Heart right ventricle (tissue), 16 donors: ENCODE measurements at regions not wholly inside any gene's neighbourhood (a gene's known extent, or its start where the extent isn't known, plus 50 kb on each side); places are given as distances from the start of the nearest gene placed in this dataset.

Experiments used
- ATAC-seq, 8 donors: fragments of 200-7000 bp; cut with Tn5 transposase; one replicate each; pipeline ENCODE4 v1.9.1; 2020; ENCODE audit warnings: mild to moderate bottlenecking in 8 of 8, moderate library complexity in 8 of 8, moderate number of reproducible peaks in 1 of 8
- DNase-seq, 2 donors: peaks; one replicate each; pipeline ENCODE4 v3.0.0-alpha.2; 2020
- H3K27ac ChIP-seq, 10 donors: fragments of 200-600 bp; sonication (generic) in 2 of 10; one replicate each; pipeline versions ENCODE4 v1.5.0 to v1.8.0; 2020 to 2022; ENCODE audit warnings: mild to moderate bottlenecking in 3 of 10
- H3K27me3 ChIP-seq, 7 donors: fragments of 200-600 bp; one replicate each; pipeline ENCODE4 v1.8.0; 2021 to 2022; ENCODE audit warnings: mild to moderate bottlenecking in 2 of 7
- H3K36me3 ChIP-seq, 9 donors: fragments of 200-600 bp; sonication (generic) in 1 of 9; one replicate each; pipeline versions ENCODE4 v1.5.0 to v1.8.0; 2020 to 2022; ENCODE audit warnings: mild to moderate bottlenecking in 2 of 9
- H3K4me1 ChIP-seq, 9 donors: fragments of 200-600 bp; sonication (generic) in 1 of 9; one replicate each; pipeline versions ENCODE4 v1.5.0 to v1.8.0; 2020 to 2022; ENCODE audit warnings: mild to moderate bottlenecking in 4 of 9
- H3K4me3 ChIP-seq, 10 donors: fragments of 200-600 bp; sonication (generic) in 2 of 10; one replicate each; pipeline versions ENCODE4 v1.5.0 to v1.8.0; 2020 to 2022; ENCODE audit warnings: mild to moderate bottlenecking in 7 of 10, moderate library complexity in 2 of 10
- H3K9me3 ChIP-seq, 11 donors: fragments of 200-600 bp in 10 of 11; sonication (generic) in 2 of 11; one replicate each; pipeline versions ENCODE4 v1.5.0 to v1.8.0; 2013 to 2022; ENCODE audit warnings: mild to moderate bottlenecking in 2 of 11, control low read depth in 1 of 11, moderate library complexity in 1 of 11
- WGBS, 2 donors: extraction: QIAGEN DNeasy Blood & Tissue Kit; methylation state at CpG; one replicate each; pipeline ENCODE4 v1.1.7; 2013; ENCODE audit warnings: inconsistent platforms in 1 of 2; 5-methylcytosine and 5-hydroxymethylcytosine counted together
- intact Hi-C, 10 donors: fragments of 100-400 bp; cut with DNase I; formaldehyde crosslinking; loops; one replicate each; pipeline versions ENCODE4 v1.11.1 to v1.14.2; 2022
- TF ChIP-seq, protein P1 (sequence below), 9 donors: fragments of 200-600 bp; sonication (generic) in 2 of 9; IDR thresholded peaks; one replicate each; pipeline versions ENCODE4 v1.5.0 to v1.8.0; 2021 to 2022; ENCODE audit warnings: antibody characterized with exemption in 9 of 9, mild to moderate bottlenecking in 5 of 9, moderate library complexity in 1 of 9
- donor health status: Arrhythmogenic right ventricular cardiomyopathy.
- donor health status: ischemic (EF 13 %, LVEDD 7.1; RV severe dilation, severe dysfunction).
- donor health status: healthy with polysubstance abuse.
- donor health status: DM: no; HTN: yes; CAD: no.
- donor health status: DM: no; HTN: no; CAD: no.
- donor health status: ischemic (EF 25% LVEDD 6.9; RV normal size, moderate dysfunction).
- donor health status: ischemic (EF 25% LVEDD 5.7; RV mildly dilated, moderate dysfunction).
- donor health status: healthy.
- donor health status: DM: yes; HTN: yes; CAD: no.
- donor health status: Ischemic cardiomyopathy.
- donor health status: ischemic (EF 35%, LVEDD 5.7; RV mildly dilated, moderate dysfunction).
- donor health status: nonischemic (EF 11% LVEDD 7.7; RV severe dilation, severe dysfunction).
- donor health status: DM: yes; HTN: yes; CAD: no.
- donor health status: PGD.
- donor health status: ischemic (EF 29% LVEDD 5.4; RV normal size, mild dysfunction).
- donor health status: nonischemic (EF 23%, LVEDD 6.1; RV moderate dilation, normal function).

DNA sequence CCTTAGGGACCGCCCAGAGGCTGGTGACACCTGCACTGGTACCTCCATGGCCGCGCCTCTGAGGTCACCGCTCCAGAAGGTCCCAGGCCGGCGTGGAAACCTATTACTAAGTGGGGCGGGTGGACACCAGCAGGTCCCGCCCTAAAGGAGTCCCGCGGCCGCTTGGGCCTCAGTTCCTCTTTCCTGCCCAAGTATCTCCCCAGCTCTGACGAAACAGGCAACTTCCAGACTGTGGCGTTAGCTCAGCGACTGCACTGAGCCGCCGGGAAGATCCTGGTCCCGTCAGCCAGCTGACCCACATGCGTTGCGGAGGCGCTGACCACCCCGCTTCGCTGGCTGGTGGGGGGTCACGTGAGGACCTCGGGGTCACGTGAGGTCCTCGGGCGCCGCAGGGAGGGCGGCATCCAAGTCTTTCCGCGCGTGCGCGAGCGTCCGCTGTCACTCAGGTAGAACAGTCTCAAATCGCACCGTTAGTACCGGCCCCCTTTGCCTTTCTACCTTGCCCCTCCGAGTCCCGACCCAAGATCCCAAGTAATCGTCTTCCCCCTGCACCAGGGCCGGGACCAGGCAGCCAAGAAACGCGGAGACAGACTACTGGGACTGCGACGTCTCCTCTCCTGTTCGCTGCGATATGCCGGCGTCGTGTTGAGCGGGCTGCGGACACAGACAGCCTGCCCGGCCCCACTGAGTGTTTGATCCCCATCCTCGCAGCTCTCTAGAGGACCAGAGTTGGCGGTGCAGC is 53.7 kb upstream of the KDM4C start:
- intact Hi-C loops, result loop anchor here in 1 of 10 donors (1.0 to 2.0 kb wide), 2 partner anchors 23 to 53 kb away; partner anchors contain the start of gene KDM4C
- peaks cover 0 to 12% (median 0%) of the 10 kb centered on the region in 11 donors for H3K9me3 ChIP-seq
- peak overlapping the region in 9 of 10 donors; percentile 56 to 84 (median 79) for H3K27ac ChIP-seq
- no peaks in the 10 kb centered on the region for H3K27me3 ChIP-seq
- peaks cover 0 to 10% (median 5%) of the 10 kb centered on the region in 9 donors for H3K4me1 ChIP-seq
- ATAC-seq (peak; percentile 93 to 98 (median 97)), DNase-seq (peak; percentile 80 to 88)
- 0 to 1% methylated on average over 57 of the region's 57 CpGs for WGBS, 2 donors
- no peaks in the 10 kb centered on the region for H3K36me3 ChIP-seq
- peak overlapping the region; percentile 31 to 75 (median 64) for H3K4me3 ChIP-seq
- TF ChIP-seq, protein P1, sequence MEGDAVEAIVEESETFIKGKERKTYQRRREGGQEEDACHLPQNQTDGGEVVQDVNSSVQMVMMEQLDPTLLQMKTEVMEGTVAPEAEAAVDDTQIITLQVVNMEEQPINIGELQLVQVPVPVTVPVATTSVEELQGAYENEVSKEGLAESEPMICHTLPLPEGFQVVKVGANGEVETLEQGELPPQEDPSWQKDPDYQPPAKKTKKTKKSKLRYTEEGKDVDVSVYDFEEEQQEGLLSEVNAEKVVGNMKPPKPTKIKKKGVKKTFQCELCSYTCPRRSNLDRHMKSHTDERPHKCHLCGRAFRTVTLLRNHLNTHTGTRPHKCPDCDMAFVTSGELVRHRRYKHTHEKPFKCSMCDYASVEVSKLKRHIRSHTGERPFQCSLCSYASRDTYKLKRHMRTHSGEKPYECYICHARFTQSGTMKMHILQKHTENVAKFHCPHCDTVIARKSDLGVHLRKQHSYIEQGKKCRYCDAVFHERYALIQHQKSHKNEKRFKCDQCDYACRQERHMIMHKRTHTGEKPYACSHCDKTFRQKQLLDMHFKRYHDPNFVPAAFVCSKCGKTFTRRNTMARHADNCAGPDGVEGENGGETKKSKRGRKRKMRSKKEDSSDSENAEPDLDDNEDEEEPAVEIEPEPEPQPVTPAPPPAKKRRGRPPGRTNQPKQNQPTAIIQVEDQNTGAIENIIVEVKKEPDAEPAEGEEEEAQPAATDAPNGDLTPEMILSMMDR (IDR thresholded peaks at IDR 0.05), result no peak

- Histone ChIP-seq H3K4me3 (no peak overlapping the region), H3K9me3 (peaks cover 0 to 3% (median 0%) of the 10 kb centered on the region in 11 donors), H3K27ac (no peak overlapping the region), H3K27me3 (no peaks in the 10 kb centered on the region), H3K4me1 (peaks cover 0 to 10% (median 5%) of the 10 kb centered on the region in 9 donors), H3K36me3 (no peaks in the 10 kb centered on the region)
- ATAC-seq (no peak), DNase-seq (no peak)
- TF ChIP-seq, protein P1 (IDR thresholded peaks at IDR 0.05), result no peak
- WGBS, 2 donors, result 92 to 97% methylated on average over 7 of the region's 7 CpGs
- intact Hi-C loops, result no loop called here
Measured at GRCh38 chr9:6702707-6703106, 55.1 kb upstream of the KDM4C start.

DNA sequence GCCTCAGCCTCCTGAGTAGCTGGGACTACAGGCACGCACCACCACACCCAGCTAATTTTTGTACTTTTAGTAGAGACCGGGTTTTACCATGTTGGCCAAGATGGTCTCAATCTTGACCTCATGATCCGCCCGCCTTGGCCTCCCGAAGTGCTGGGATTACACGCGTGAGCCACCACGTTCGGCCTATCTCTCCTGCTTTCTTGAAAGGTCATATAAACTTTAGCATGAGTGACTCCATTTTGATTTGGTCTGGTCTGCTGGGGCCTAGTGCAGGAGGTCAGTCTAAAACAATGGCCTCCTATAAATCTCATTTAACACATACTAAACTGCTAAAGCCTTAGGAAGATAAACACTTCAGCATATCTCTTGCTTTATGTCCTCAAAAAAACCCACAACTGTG is 50.6 kb upstream of the GLDC start:
- Histone ChIP-seq H3K9me3 (no peaks in the 10 kb centered on the region), H3K27me3 (no peaks in the 10 kb centered on the region), H3K36me3 (no peaks in the 10 kb centered on the region), H3K4me1 (no peaks in the 10 kb centered on the region), H3K27ac (no peak overlapping the region), H3K4me3 (no peak overlapping the region)
- ATAC-seq (no peak), DNase-seq (no peak)
- TF ChIP-seq, protein P1 (IDR thresholded peaks at IDR 0.05), result no peak
- 93 to 96% methylated on average over 9 of the region's 9 CpGs for WGBS, 2 donors
- intact Hi-C loops, result no loop called here

GRCh38 chr9:6695121-6695814 is 49.7 kb upstream of the GLDC start:
- H3K27ac ChIP-seq, result no peak overlapping the region
- no peak for DNase-seq

More at GRCh38 chr9:6695121-6695814, 49.7 kb upstream of the GLDC start:
- H3K27me3 ChIP-seq, result no peaks in the 10 kb centered on the region
- H3K4me3 ChIP-seq, result no peak overlapping the region
- H3K4me1 ChIP-seq, result peaks cover 0 to 2% (median 0%) of the 10 kb centered on the region in 9 donors
- WGBS, 2 donors, result 90 to 92% methylated on average over 7 of the region's 7 CpGs
- no peak for ATAC-seq
- TF ChIP-seq, protein P1 (IDR thresholded peaks at IDR 0.05), result no peak
- H3K36me3 ChIP-seq, result no peaks in the 10 kb centered on the region
- intact Hi-C loops, result no loop called here
- H3K9me3 ChIP-seq, result no peaks in the 10 kb centered on the region
